ENCODE measurements at regions not wholly inside any gene's neighbourhood (a gene's known extent, or its start where the extent isn't known, plus 50 kb on each side); places are given as distances from the start of the nearest gene placed in this dataset.

- DNase-seq (peak in 1 of 5 donors; percentile 55), FAIRE-seq (no peak)
- no peak overlapping the region for H3K27ac ChIP-seq (ENCODE audit: low read depth in 2 of 2, low read length in 2 of 2)
- H3K4me1 ChIP-seq (ENCODE audit: control insufficient read depth in 2 of 3, insufficient read depth in 2 of 3, low read depth in 1 of 3, low read length in 3 of 3): no peaks in the 10 kb centered on the region
- intact Hi-C loops (cut with DNase I): no loop called here
- H3K36me3 ChIP-seq (ENCODE audit: control insufficient read depth in 2 of 3, insufficient read depth in 3 of 3, low read length in 3 of 3): no peaks in the 10 kb centered on the region
- H3K9me3 ChIP-seq (ENCODE audit: control insufficient read depth in 2 of 3, insufficient read depth in 1 of 3, low read length in 3 of 3): no peaks in the 10 kb centered on the region
- no peaks in the 10 kb centered on the region for H3K27me3 ChIP-seq (ENCODE audit: control insufficient read depth, insufficient read depth, low read length)
- no peak for TF ChIP-seq CTCF (IDR thresholded peaks at IDR 0.05; ENCODE audit: borderline replicate concordance, extremely low read depth, insufficient read depth)
- no peak overlapping the region for H3K9ac ChIP-seq (ENCODE audit: low read length in 3 of 3)
- H3K4me3 ChIP-seq (ENCODE audit: low read length in 3 of 3): no peak overlapping the region
Measured at GRCh38 chr3:116607205-116607604, 102.4 kb upstream of the TUSC7 start.

GRCh38 chr3:116610124-116610523 lies 99.5 kb upstream of the TUSC7 start:
- DNase-seq (no peak), FAIRE-seq (no peak)
- Histone ChIP-seq H3K4me1 (ENCODE audit: control insufficient read depth in 2 of 3, insufficient read depth in 2 of 3, low read depth in 1 of 3, low read length in 3 of 3) (no peaks in the 10 kb centered on the region), H3K9ac (ENCODE audit: low read length in 3 of 3) (no peak overlapping the region), H3K27me3 (ENCODE audit: control insufficient read depth, insufficient read depth, low read length) (no peaks in the 10 kb centered on the region), H3K9me3 (ENCODE audit: control insufficient read depth in 2 of 3, insufficient read depth in 1 of 3, low read length in 3 of 3) (no peaks in the 10 kb centered on the region), H3K4me3 (ENCODE audit: low read length in 3 of 3) (no peak overlapping the region), H3K27ac (ENCODE audit: low read depth in 2 of 2, low read length in 2 of 2) (no peak overlapping the region), H3K36me3 (ENCODE audit: control insufficient read depth in 2 of 3, insufficient read depth in 3 of 3, low read length in 3 of 3) (no peaks in the 10 kb centered on the region)
- TF ChIP-seq CTCF (IDR thresholded peaks at IDR 0.05; ENCODE audit: borderline replicate concordance, extremely low read depth, insufficient read depth): no peak
- intact Hi-C loops (cut with DNase I): no loop called here

- H3K9me3 ChIP-seq (ENCODE audit: control insufficient read depth in 2 of 3, insufficient read depth in 1 of 3, low read length in 3 of 3): no peaks in the 10 kb centered on the region
- no peak for FAIRE-seq
- TF ChIP-seq CTCF (IDR thresholded peaks at IDR 0.05; ENCODE audit: borderline replicate concordance, extremely low read depth, insufficient read depth): no peak
- H3K27ac ChIP-seq (ENCODE audit: low read depth in 2 of 2, low read length in 2 of 2): no peak overlapping the region
- no peaks in the 10 kb centered on the region for H3K27me3 ChIP-seq (ENCODE audit: control insufficient read depth, insufficient read depth, low read length)
- no peak overlapping the region for H3K9ac ChIP-seq (ENCODE audit: low read length in 3 of 3)
- no peaks in the 10 kb centered on the region for H3K4me1 ChIP-seq (ENCODE audit: control insufficient read depth in 2 of 3, insufficient read depth in 2 of 3, low read depth in 1 of 3, low read length in 3 of 3)
- H3K4me3 ChIP-seq (ENCODE audit: low read length in 3 of 3): no peak overlapping the region
- DNase-seq: peak in 1 of 5 donors; percentile 7
- intact Hi-C loops (cut with DNase I): no loop called here
- H3K36me3 ChIP-seq (ENCODE audit: control insufficient read depth in 2 of 3, insufficient read depth in 3 of 3, low read length in 3 of 3): no peaks in the 10 kb centered on the region
Measured at GRCh38 chr3:116614795-116615362, 94.7 kb upstream of the TUSC7 start.

- H3K27ac ChIP-seq (ENCODE audit: low read depth in 2 of 2, low read length in 2 of 2): no peak overlapping the region
- no peak for FAIRE-seq
Measured at GRCh38 chr3:116618138-116618537, 91.4 kb upstream of the TUSC7 start.

More at GRCh38 chr3:116618138-116618537, 91.4 kb upstream of the TUSC7 start:
- no peak overlapping the region for H3K9ac ChIP-seq (ENCODE audit: low read length in 3 of 3)
- intact Hi-C loops (cut with DNase I): no loop called here
- H3K27me3 ChIP-seq (ENCODE audit: control insufficient read depth, insufficient read depth, low read length): no peaks in the 10 kb centered on the region
- H3K4me3 ChIP-seq (ENCODE audit: low read length in 3 of 3): no peak overlapping the region
- H3K4me1 ChIP-seq (ENCODE audit: control insufficient read depth in 2 of 3, insufficient read depth in 2 of 3, low read depth in 1 of 3, low read length in 3 of 3): no peaks in the 10 kb centered on the region
- no peaks in the 10 kb centered on the region for H3K9me3 ChIP-seq (ENCODE audit: control insufficient read depth in 2 of 3, insufficient read depth in 1 of 3, low read length in 3 of 3)
- TF ChIP-seq CTCF (IDR thresholded peaks at IDR 0.05; ENCODE audit: borderline replicate concordance, extremely low read depth, insufficient read depth): no peak
- no peak for DNase-seq
- H3K36me3 ChIP-seq (ENCODE audit: control insufficient read depth in 2 of 3, insufficient read depth in 3 of 3, low read length in 3 of 3): no peaks in the 10 kb centered on the region
